AG10803 (cell line): ENCODE measurements at regions not wholly inside any gene's neighbourhood (a gene's known extent, or its start where the extent isn't known, plus 50 kb on each side); places are given as distances from the start of the nearest gene placed in this dataset.

ENCODE experiments used
- DNase-seq: peaks from one replicate; pipeline ENCODE4 v3.0.0; 2010; ENCODE audit warnings: low read depth
- H3K4me3 ChIP-seq: 2 replicates; pipeline ENCODE4 v1.5.1; 2011; ENCODE audit warnings: mild to moderate bottlenecking, low read length, control low read depth
- CTCF ChIP-seq: conservative IDR thresholded peaks from 2 replicates; pipeline ENCODE4 v1.5.1; 2011; ENCODE audit warnings: mild to moderate bottlenecking, low read length, control low read depth, inconsistent platforms

GRCh38 chr21:27838573-27838972 is 871.7 kb upstream of the ADAMTS5 start:
- H3K4me3 ChIP-seq = no peak overlapping the region
- DNase-seq = no peak
- TF ChIP-seq CTCF = no peak

- H3K4me3 ChIP-seq = no peak overlapping the region
- TF ChIP-seq CTCF = no peak
- no peak for DNase-seq
Measured at GRCh38 chr21:27837936-27838335, 871.0 kb upstream of the ADAMTS5 start.

GRCh38 chr21:27833298-27833697 is 866.4 kb upstream of the ADAMTS5 start:
- no peak for DNase-seq
- no peak for TF ChIP-seq CTCF
- no peak overlapping the region for H3K4me3 ChIP-seq

GRCh38 chr21:27831816-27832569 is 865.1 kb upstream of the ADAMTS5 start:
- DNase-seq = peak; percentile 61
- no peak for TF ChIP-seq CTCF
- H3K4me3 ChIP-seq = no peak overlapping the region

- no peak for TF ChIP-seq CTCF
- DNase-seq = peak; percentile 34
Measured at GRCh38 chr21:27831177-27831576, 864.3 kb upstream of the ADAMTS5 start.

GRCh38 chr21:27827972-27828371 is 861.1 kb upstream of the ADAMTS5 start:
- no peak for DNase-seq
- TF ChIP-seq CTCF = no peak
- H3K4me3 ChIP-seq = no peak overlapping the region

More at GRCh38 chr21:27831177-27831576, 864.3 kb upstream of the ADAMTS5 start:
- H3K4me3 ChIP-seq = no peak overlapping the region

- no peak overlapping the region for H3K4me3 ChIP-seq
- TF ChIP-seq CTCF = no peak
- no peak for DNase-seq
Measured at GRCh38 chr21:27825035-27825434, 858.1 kb upstream of the ADAMTS5 start.
